Mesendoderm (in vitro differentiated cells): ENCODE measurements at regions not wholly inside any gene's neighbourhood (a gene's known extent, or its start where the extent isn't known, plus 50 kb on each side); places are given as distances from the start of the nearest gene placed in this dataset.
A peak's percentile ranks its signal among the peaks of the same experiment; 100 is the strongest.

Source experiments
- DNase-seq: peaks from one replicate; pipeline ENCODE4 v3.0.0; 2013
- H2AK5ac ChIP-seq: 2 replicates; pipeline ENCODE4 v1.6.1; 2013; ENCODE audit warnings: low read length, inconsistent platforms
- H2BK120ac ChIP-seq: 2 replicates; pipeline ENCODE4 v1.6.1; 2013; ENCODE audit warnings: low read depth, mild to moderate bottlenecking, low read length, moderate library complexity, mixed read lengths
- H2BK15ac ChIP-seq: replicated peaks from 2 replicates; pipeline ENCODE4 v1.6.1; 2013; ENCODE audit warnings: low read depth, mild to moderate bottlenecking, moderate library complexity
- H2BK5ac ChIP-seq: 2 replicates; pipeline ENCODE4 v1.6.1; 2013; ENCODE audit warnings: low read length, inconsistent platforms
- H3K18ac ChIP-seq: 2 replicates; pipeline ENCODE4 v1.6.1; 2013; ENCODE audit warnings: mild to moderate bottlenecking, low read length, mixed read lengths
- H3K23ac ChIP-seq: one replicate; pipeline ENCODE4 v1.6.1; 2013; ENCODE audit warnings: low read length
- H3K27ac ChIP-seq: 2 replicates; pipeline ENCODE4 v1.5.1; 2013; ENCODE audit warnings: low read depth, mild to moderate bottlenecking, inconsistent platforms, low read length, moderate library complexity
- H3K27me3 ChIP-seq: 2 replicates; pipeline ENCODE4 v1.6.1; 2013; ENCODE audit warnings: low read length, control low read depth, mild to moderate bottlenecking, inconsistent platforms; ENCODE audit not compliant: insufficient read depth, poor library complexity
- H3K36me3 ChIP-seq: 2 replicates; pipeline ENCODE4 v1.6.1; 2013; ENCODE audit warnings: low read length, inconsistent platforms; ENCODE audit not compliant: control insufficient read depth, insufficient read depth
- H3K4ac ChIP-seq: one replicate; pipeline ENCODE4 v1.6.1; 2013; ENCODE audit warnings: low read depth, mild to moderate bottlenecking, low read length, moderate library complexity
- H3K4me1 ChIP-seq: 2 replicates; pipeline ENCODE4 v1.6.1; 2013; ENCODE audit warnings: low read depth, low read length, inconsistent platforms; ENCODE audit not compliant: control insufficient read depth
- H3K4me2 ChIP-seq: 2 replicates; pipeline ENCODE4 v1.6.1; 2013; ENCODE audit warnings: low read length
- H3K4me3 ChIP-seq: 2 replicates; pipeline ENCODE4 v1.5.1; 2013; ENCODE audit warnings: mild to moderate bottlenecking, low read length
- H3K56ac ChIP-seq: one replicate; pipeline ENCODE4 v1.6.1; 2013; ENCODE audit warnings: low read length
- H3K79me1 ChIP-seq: 2 replicates; pipeline ENCODE4 v1.6.1; 2013; ENCODE audit warnings: low read length, inconsistent platforms
- H3K79me2 ChIP-seq: 2 replicates; pipeline ENCODE4 v1.6.1; 2013; ENCODE audit warnings: mild to moderate bottlenecking, low read length; ENCODE audit not compliant: control insufficient read depth, insufficient read depth
- H3K9ac ChIP-seq: 2 replicates; pipeline ENCODE4 v1.6.1; 2013; ENCODE audit warnings: low read length, inconsistent platforms
- H4K5ac ChIP-seq: one replicate; pipeline ENCODE4 v1.6.1; 2013; ENCODE audit warnings: low read length
- H4K8ac ChIP-seq: one replicate; pipeline ENCODE4 v1.6.1; 2013; ENCODE audit warnings: low read depth, mild to moderate bottlenecking, control low read depth, low read length, moderate library complexity
- WGBS: extraction: QIAGEN DNeasy Blood & Tissue Kit; methylation state at CpG from one replicate; pipeline ENCODE4 v1.1.7; 2013; ENCODE audit warnings: low lambda C conversion rate, missing lambda C conversion rate; ENCODE audit not compliant: insufficient coverage; ENCODE audit errors: extremely low coverage; 5-methylcytosine and 5-hydroxymethylcytosine counted together

DNA sequence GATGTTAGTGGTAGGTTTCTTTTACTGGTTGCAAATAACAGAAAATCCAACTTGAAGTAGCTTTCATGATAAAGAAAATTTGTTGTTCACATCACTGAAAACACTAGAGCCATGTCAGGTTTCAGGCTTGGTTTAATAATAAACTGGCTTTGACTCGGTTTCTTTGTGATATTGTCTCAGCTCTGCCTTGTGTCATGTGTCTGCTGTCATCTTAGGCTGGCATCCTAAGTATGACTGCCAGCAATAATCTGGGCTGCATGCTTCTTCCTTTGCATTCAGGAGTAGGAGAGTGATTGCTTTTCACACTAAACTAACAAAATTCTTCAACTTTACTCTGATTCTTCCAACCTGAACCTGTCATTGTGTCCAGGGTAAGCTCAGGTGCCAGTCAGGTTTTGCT, 474.0 kb upstream of the B3GALT2 start:
- Histone ChIP-seq H3K36me3 (no peaks in the 10 kb centered on the region), H2BK5ac (no peak overlapping the region), H3K27ac (no peak overlapping the region), H3K18ac (no peak overlapping the region), H3K4ac (no peak overlapping the region), H3K4me1 (no peaks in the 10 kb centered on the region), H3K27me3 (no peaks in the 10 kb centered on the region), H2BK15ac (no peak overlapping the region), H3K79me2 (no peaks in the 10 kb centered on the region), H2BK120ac (no peak overlapping the region), H3K79me1 (no peaks in the 10 kb centered on the region), H3K23ac (no peak overlapping the region), H3K56ac (no peak overlapping the region), H3K4me3 (no peak overlapping the region), H4K8ac (no peak overlapping the region), H4K5ac (no peak overlapping the region), H3K9ac (no peak overlapping the region), H2AK5ac (no peak overlapping the region), H3K4me2 (no peak overlapping the region)
- no peak for DNase-seq
- WGBS: no CpG with 5 or more reads among the region's 1 CpG

- no peak overlapping the region for H2AK5ac ChIP-seq
These were observed 472.3 kb upstream of the B3GALT2 start for GRCh38 chr1:193658691-193659090.

DNA sequence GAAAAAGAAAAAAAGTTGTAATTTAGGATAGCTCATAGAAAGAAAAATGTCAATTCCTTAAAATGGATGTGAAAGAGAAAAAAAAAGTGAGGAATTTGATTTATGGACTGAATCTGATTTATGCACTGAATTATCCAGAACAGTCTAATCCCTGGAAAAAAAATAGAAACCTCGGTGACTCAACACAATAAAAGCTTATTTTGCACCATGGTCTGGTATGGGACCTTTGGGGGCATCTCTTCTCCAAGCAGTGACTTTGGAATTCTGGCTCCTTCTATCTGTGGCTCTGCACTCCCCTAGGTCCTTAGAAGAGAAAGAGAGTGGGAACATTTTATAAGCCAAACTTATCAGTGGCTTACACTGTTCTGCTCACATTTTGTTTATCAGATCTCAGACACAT, 471.7 kb upstream of the B3GALT2 start:
- Histone ChIP-seq H3K79me2 (no peaks in the 10 kb centered on the region), H2BK15ac (no peak overlapping the region), H3K4me1 (no peaks in the 10 kb centered on the region), H3K4me3 (no peak overlapping the region), H3K4me2 (no peak overlapping the region), H3K18ac (no peak overlapping the region), H4K8ac (no peak overlapping the region), H3K27me3 (no peaks in the 10 kb centered on the region), H2AK5ac (no peak overlapping the region), H3K23ac (no peak overlapping the region), H4K5ac (no peak overlapping the region), H3K79me1 (no peaks in the 10 kb centered on the region), H3K4ac (no peak overlapping the region), H3K56ac (no peak overlapping the region), H3K9ac (no peak overlapping the region), H2BK120ac (no peak overlapping the region), H2BK5ac (no peak overlapping the region), H3K27ac (no peak overlapping the region), H3K36me3 (no peaks in the 10 kb centered on the region)
- no CpG with 5 or more reads among the region's 1 CpG for WGBS
- no peak for DNase-seq

More at GRCh38 chr1:193658691-193659090, 472.3 kb upstream of the B3GALT2 start:
- no peak overlapping the region for H2BK5ac ChIP-seq
- no peak overlapping the region for H3K4ac ChIP-seq
- H4K5ac ChIP-seq: no peak overlapping the region
- no peak for DNase-seq
- no peak overlapping the region for H3K56ac ChIP-seq
- no peak overlapping the region for H3K4me2 ChIP-seq
- H3K4me1 ChIP-seq: no peaks in the 10 kb centered on the region
- no peaks in the 10 kb centered on the region for H3K79me1 ChIP-seq
- H3K27me3 ChIP-seq: no peaks in the 10 kb centered on the region
- WGBS: no CpG with 5 or more reads among the region's 1 CpG
- no peak overlapping the region for H2BK15ac ChIP-seq
- no peak overlapping the region for H2BK120ac ChIP-seq
- no peaks in the 10 kb centered on the region for H3K36me3 ChIP-seq
- H3K23ac ChIP-seq: no peak overlapping the region
- no peaks in the 10 kb centered on the region for H3K79me2 ChIP-seq
- H3K9ac ChIP-seq: no peak overlapping the region
- H3K27ac ChIP-seq: no peak overlapping the region
- no peak overlapping the region for H3K4me3 ChIP-seq
- H4K8ac ChIP-seq: no peak overlapping the region
- H3K18ac ChIP-seq: no peak overlapping the region

- Histone ChIP-seq H2BK15ac (no peak overlapping the region), H3K27me3 (no peaks in the 10 kb centered on the region), H3K56ac (no peak overlapping the region), H3K4me2 (no peak overlapping the region), H2AK5ac (no peak overlapping the region), H3K18ac (no peak overlapping the region), H3K4me3 (no peak overlapping the region), H2BK5ac (no peak overlapping the region), H3K36me3 (no peaks in the 10 kb centered on the region), H3K4ac (no peak overlapping the region), H2BK120ac (no peak overlapping the region), H3K79me1 (no peaks in the 10 kb centered on the region), H3K4me1 (no peaks in the 10 kb centered on the region), H4K5ac (no peak overlapping the region), H3K9ac (no peak overlapping the region), H3K27ac (no peak overlapping the region), H3K23ac (no peak overlapping the region), H4K8ac (no peak overlapping the region), H3K79me2 (no peaks in the 10 kb centered on the region)
- no peak for DNase-seq
- WGBS: no CpG with 5 or more reads among the region's 3 CpGs
These were observed 471.1 kb upstream of the B3GALT2 start for GRCh38 chr1:193657552-193657951.

DNA sequence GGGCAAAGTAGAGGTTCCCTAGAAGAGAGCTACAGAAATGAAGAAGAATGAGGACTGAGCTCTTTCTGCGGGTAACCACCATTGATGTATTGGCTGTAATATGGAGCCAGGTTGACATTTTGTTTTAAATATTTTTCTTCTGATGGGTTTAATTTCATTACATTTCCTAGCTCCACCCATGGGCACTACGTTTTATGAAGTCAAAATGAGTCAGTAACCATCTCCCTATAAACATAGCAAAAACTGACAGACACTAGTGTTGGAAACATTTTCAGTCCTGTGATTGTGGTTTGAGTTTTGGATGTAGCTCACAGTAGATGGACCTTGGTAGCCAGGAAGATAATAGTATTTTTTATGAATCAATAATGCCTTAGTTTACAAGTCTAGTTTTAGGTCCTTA, 470.4 kb upstream of the B3GALT2 start:
- no peak overlapping the region for H3K4me3 ChIP-seq
- no peaks in the 10 kb centered on the region for H3K36me3 ChIP-seq
- H3K23ac ChIP-seq: no peak overlapping the region
- no peak overlapping the region for H3K18ac ChIP-seq
- WGBS: no CpG with 5 or more reads among the region's 2 CpGs
- H2BK120ac ChIP-seq: no peak overlapping the region
- H3K4ac ChIP-seq: no peak overlapping the region
- no peak overlapping the region for H3K27ac ChIP-seq
- H3K56ac ChIP-seq: no peak overlapping the region
- no peak overlapping the region for H3K4me2 ChIP-seq
- no peaks in the 10 kb centered on the region for H3K4me1 ChIP-seq
- no peaks in the 10 kb centered on the region for H3K79me1 ChIP-seq
- no peak overlapping the region for H2AK5ac ChIP-seq
- no peaks in the 10 kb centered on the region for H3K27me3 ChIP-seq
- H2BK5ac ChIP-seq: no peak overlapping the region
- H2BK15ac ChIP-seq: no peak overlapping the region
- no peak overlapping the region for H4K5ac ChIP-seq
- no peaks in the 10 kb centered on the region for H3K79me2 ChIP-seq
- no peak overlapping the region for H4K8ac ChIP-seq
- no peak overlapping the region for H3K9ac ChIP-seq
- no peak for DNase-seq

GRCh38 chr1:193654951-193655735, 468.7 kb upstream of the B3GALT2 start:
- Histone ChIP-seq H3K4me2 (no peak overlapping the region), H3K4me3 (no peak overlapping the region), H2AK5ac (no peak overlapping the region), H3K4me1 (no peaks in the 10 kb centered on the region), H3K9ac (no peak overlapping the region), H4K8ac (no peak overlapping the region), H2BK5ac (no peak overlapping the region), H3K27ac (no peak overlapping the region), H3K23ac (no peak overlapping the region), H3K56ac (no peak overlapping the region), H3K18ac (no peak overlapping the region), H2BK15ac (no peak overlapping the region), H3K36me3 (no peaks in the 10 kb centered on the region), H3K79me2 (no peaks in the 10 kb centered on the region), H3K27me3 (no peaks in the 10 kb centered on the region), H4K5ac (no peak overlapping the region), H3K79me1 (no peaks in the 10 kb centered on the region), H3K4ac (no peak overlapping the region), H2BK120ac (no peak overlapping the region)
- no CpG with 5 or more reads among the region's 2 CpGs for WGBS
- peak; percentile 7 for DNase-seq
